Motor neuron (in vitro differentiated cells): ENCODE measurements at regions not wholly inside any gene's neighbourhood (a gene's known extent, or its start where the extent isn't known, plus 50 kb on each side); places are given as distances from the start of the nearest gene placed in this dataset.

ENCODE experiments used
- ATAC-seq, 8 experiments: fragments of 200-7000 bp; cut with Tn5 transposase; replicated peaks in 6 of 8; 2 replicates each; pipeline ENCODE4 v1.8.0; 2021; ENCODE audit warnings: mild to moderate bottlenecking in 8 of 8, moderate library complexity in 8 of 8
- H3K27ac ChIP-seq, 2 donors: fragments of 250-450 bp; sonication (Bioruptor Pico); 2 replicates each; pipeline ENCODE4 v1.9.0; 2021; ENCODE audit warnings: antibody characterized with exemption in 2 of 2, mild to moderate bottlenecking in 2 of 2, moderate library complexity in 1 of 2
- H3K4me1 ChIP-seq, 2 donors: fragments of 250-450 bp; sonication (Bioruptor Pico); replicated peaks in 1 of 2; 2 replicates each; pipeline ENCODE4 v1.6.1; 2021; ENCODE audit warnings: antibody characterized with exemption in 2 of 2, mild to moderate bottlenecking in 2 of 2, moderate library complexity in 1 of 2
- H3K4me3 ChIP-seq, 5 donors: fragments of 250-450 bp; sonication (Bioruptor Pico); 2 replicates each; pipeline ENCODE4 v1.9.0; 2021; ENCODE audit warnings: antibody characterized with exemption in 5 of 5, mild to moderate bottlenecking in 5 of 5, moderate library complexity in 4 of 5
- WGBS, 10 experiments: fragments of 450-650 bp; shearing (Covaris generic); methylation state at CpG; one replicate each; pipeline ENCODE4 v1.0.0; 2022; 5-methylcytosine and 5-hydroxymethylcytosine counted together
- in situ Hi-C, 9 experiments: fragments of 400-800 bp; cut with MboI; loops; one replicate each; pipeline ENCODE4 v1.15.0; 2021; ENCODE audit warnings: low sequenced_read_pairs in 9 of 9, low pct_unique_long_range_greater_than_20kb in 2 of 9; ENCODE audit not compliant: unreplicated experiment in 9 of 9

DNA sequence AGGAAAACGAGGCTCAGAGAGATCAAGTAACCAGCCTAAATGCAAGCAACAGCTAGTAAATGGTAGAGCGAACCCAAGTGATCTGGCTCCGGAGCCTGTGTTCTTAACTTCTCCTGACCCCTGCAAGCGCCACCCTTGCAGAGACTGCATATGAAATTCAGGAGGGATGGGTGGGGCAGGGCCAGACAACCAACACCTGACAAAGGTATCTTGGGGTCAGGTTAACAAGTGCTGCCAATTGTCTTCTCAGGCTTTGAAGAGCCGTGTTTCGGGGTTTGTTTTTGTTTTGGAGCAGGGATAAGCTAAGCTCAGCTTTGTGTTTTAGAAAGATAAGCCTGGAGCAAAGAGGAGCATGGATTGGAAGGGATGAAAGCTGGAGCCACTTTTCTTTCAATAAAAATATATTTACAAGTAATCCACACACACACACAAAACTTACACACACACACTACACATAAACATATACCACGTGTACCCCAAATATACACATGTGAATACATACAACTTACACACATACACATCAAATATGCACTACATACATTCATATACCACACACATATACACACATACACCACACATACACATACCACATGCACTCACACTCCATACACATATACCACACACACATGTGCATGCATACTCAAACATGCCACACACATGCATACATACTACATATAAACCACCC is 722.0 kb downstream of the DIAPH3 start:
- Histone ChIP-seq H3K27ac (no peak overlapping the region), H3K4me3 (no peak overlapping the region), H3K4me1 (peaks cover 0 to 28% of the 10 kb centered on the region in 2 donors)
- no peak for ATAC-seq
- WGBS, 10 experiments = 0 to 100% (median 67%) methylated on average over 1 to 4 of the region's 7 CpGs; no CpG with 5 or more reads in 2 of the 10 experiments
- in situ Hi-C loops = no loop called here

DNA sequence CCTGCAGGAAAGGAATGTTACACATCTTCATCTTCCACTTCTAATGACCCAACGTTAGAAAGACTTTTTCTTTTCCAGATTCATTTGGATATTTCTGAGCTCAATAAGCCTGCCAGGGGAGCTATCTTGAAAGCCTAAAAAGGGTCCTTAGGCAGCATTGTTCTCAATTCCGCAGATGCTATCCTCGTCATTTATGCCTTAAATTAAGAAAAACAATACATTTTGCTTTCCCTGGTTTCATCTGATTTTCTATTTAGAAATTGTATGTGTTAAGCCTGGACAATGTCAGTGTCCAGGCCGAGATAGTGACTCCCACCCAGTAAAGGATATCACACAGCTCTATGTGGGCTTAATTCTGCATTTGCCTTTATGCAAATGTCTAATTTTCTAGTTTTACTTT is 721.3 kb downstream of the DIAPH3 start:
- no peak overlapping the region for H3K27ac ChIP-seq
- WGBS, 10 experiments = 10 to 100% (median 57%) methylated on average over 1 to 4 of the region's 4 CpGs; no CpG with 5 or more reads in 1 of the 10 experiments

DNA sequence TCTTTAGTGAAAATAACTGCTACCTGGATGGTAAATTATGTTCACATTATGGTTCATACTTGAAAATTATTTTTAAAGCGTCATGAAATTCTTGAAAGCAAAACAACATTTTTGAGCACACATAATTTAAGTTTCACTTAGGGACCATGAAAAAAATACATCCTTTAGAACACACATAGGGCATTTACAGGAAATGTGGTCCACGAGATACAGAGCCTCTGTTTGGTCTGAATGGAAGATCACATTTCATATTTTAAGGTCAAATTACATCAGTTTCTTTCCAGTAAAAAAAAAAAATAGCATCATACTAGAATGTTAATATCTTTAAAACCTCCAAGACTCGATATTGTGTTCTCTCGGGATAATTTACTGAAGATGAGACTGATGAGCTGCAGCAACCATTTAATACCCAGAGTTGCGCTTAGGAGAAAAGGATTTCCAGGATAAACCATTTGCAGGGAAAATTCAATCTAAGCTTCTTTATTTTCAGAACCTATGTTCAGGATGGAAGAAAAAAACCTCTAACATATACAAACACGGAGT is 720.7 kb downstream of the DIAPH3 start:
- in situ Hi-C loops = no loop called here
- Histone ChIP-seq H3K4me3 (no peak overlapping the region), H3K27ac (no peak overlapping the region), H3K4me1 (peaks cover 0 to 25% of the 10 kb centered on the region in 2 donors)
- ATAC-seq = peak in 4 of 8 experiments; percentile 16 to 86 (median 68)
- WGBS, 10 experiments = 13 to 80% (median 67%) methylated on average over 3 to 6 of the region's 6 CpGs

More for the DNA sequence above, 721.3 kb downstream of the DIAPH3 start:
- in situ Hi-C loops = no loop called here
- no peak for ATAC-seq
- peaks cover 0 to 26% of the 10 kb centered on the region in 2 donors for H3K4me1 ChIP-seq
- H3K4me3 ChIP-seq = no peak overlapping the region

DNA sequence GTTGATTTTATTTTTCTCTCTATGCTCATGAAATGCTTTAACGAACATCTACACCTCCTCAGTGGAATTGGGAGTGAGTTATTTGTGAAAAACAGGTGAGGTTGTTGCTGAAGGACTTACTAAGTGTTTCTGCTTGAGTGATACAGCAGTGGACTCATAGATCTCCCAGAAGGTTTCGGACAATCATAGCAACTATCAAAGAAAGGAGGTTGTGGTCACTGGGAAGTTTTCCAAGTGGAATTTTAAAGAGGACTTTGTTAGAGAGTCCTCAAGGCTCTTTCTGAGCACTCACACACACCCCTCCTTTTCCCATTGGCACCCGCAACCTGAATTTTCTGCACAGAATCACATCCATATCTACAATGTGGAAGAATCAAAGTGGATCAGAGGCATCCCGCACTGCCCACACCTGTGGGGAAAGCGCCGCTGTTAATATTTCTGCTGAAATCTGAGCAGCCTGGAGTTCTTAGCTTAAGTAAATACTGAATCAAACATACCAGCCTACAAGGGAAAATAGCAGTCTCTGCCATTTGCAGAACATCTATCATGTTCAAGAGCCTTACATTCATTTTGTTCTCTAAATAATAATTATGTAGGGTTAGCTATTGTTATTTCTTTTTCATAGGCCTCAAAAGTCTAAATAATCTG is 719.4 kb downstream of the DIAPH3 start:
- Histone ChIP-seq H3K27ac (no peak overlapping the region), H3K4me3 (no peak overlapping the region), H3K4me1 (peaks cover 0 to 23% of the 10 kb centered on the region in 2 donors)
- WGBS, 10 experiments = 2 to 97% (median 88%) methylated on average over 1 to 5 of the region's 6 CpGs
- ATAC-seq = no peak
- in situ Hi-C loops = no loop called here

DNA sequence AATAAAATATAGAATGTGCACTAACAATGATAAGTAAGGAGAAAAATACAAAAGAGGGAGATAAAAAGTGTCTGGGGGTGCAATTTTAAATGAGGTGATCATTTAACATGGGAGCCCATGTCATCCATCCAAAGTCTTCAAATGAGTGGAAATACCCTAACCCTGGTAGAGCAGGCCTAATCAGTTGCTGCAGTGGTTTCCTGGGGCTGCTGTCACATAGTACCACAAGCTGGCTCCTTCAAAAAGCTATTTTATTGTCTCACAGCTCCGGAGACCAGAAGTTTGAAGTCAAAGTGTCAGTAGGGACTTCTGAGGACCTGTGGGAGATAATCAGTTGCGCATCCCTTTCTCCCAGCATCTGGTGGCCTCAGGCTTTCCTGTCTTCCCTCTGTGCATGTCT is 717.9 kb downstream of the DIAPH3 start:
- ATAC-seq = no peak
- in situ Hi-C loops = no loop called here
- Histone ChIP-seq H3K4me1 (peaks cover 0 to 23% of the 10 kb centered on the region in 2 donors), H3K4me3 (no peak overlapping the region), H3K27ac (no peak overlapping the region)
- 0 to 100% (median 54%) methylated on average over 1 to 2 of the region's 2 CpGs; no CpG with 5 or more reads in 3 of the 10 experiments for WGBS, 10 experiments

DNA sequence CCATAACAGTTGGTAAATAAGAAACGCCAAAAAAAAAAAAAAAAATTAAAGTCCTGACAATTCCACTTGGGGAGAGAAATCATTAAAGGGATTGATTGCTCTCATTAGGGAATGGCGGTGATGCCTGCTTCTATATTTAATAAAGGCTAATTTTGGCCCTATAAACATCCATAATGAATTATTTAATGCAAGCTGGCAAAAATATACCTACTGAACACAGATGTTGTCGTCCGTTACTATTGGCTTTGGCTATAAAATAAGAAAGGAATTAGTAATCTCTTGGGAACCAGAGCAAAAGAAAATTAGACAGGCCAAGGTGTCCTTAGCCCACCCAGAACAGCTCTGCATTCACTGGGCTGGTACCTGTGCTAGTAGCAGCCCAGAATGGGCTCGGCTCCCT is 717.3 kb downstream of the DIAPH3 start:
- in situ Hi-C loops = no loop called here
- 3 to 100% (median 84%) methylated on average over 2 to 5 of the region's 5 CpGs for WGBS, 10 experiments

DNA sequence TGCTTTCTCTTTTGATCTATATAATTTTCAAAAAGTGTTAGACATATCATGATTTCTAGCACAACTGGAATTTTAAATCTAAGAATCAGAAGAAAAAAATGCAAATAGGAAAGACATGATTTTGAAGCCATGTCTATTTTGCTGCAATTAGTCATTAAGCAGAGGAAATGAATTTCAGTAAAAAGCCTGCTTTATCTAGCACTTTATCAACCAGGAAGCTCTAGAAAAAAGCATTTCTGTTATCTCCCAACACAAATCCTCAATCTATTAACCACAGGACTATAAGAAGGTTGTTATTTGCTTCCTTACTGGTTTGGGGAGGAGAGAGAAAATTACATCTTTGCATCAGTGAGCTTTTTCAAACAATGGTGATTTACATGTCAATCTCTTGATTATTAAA is 716.7 kb downstream of the DIAPH3 start:
- no peak overlapping the region for H3K27ac ChIP-seq
- ATAC-seq = no peak
- H3K4me3 ChIP-seq = no peak overlapping the region
- in situ Hi-C loops = no loop called here
- H3K4me1 ChIP-seq = peaks cover 0 to 31% of the 10 kb centered on the region in 2 donors

More for the DNA sequence above, 717.3 kb downstream of the DIAPH3 start:
- no peak for ATAC-seq
- H3K27ac ChIP-seq = no peak overlapping the region
- peaks cover 0 to 25% of the 10 kb centered on the region in 2 donors for H3K4me1 ChIP-seq
- H3K4me3 ChIP-seq = no peak overlapping the region

DNA sequence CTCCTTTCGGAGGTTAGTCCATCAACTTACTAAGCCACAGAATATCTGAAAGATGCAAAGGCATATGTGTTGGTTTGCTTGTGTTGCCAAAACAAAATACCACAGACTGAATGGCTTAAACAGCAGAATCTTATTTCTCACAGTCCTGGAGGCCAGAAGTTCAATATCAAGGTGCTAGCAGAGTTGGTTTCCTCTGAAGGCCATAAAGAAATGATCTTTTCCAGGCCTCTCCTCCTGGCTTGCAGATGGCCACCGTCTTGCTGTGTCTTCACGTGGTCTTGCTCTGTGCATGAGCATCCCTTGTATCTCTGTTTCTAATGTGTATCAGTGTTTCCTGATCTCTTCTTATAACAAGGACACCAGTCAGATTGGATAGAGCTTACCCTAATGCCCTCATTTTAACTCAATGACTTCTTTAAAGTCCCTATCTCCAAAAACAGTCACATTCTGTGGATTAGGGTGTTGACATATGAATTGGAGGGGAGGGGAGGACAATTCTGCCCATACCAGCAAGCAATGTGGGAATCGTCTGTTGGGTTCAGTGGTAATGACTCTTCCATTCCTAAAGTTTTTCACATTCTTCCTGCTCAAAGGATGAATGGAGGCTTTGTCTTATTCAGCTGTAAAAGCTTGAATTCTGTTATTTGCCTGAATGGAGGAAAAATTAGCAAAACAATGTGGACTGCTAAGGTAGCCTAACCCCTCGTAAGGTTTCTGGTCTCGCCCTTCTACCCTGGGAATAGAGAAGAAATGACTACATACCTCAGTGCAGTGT is 715.7 kb downstream of the DIAPH3 start:
- ATAC-seq = peak in 4 of 8 experiments; percentile 30 to 58 (median 38)
- in situ Hi-C loops = no loop called here
- WGBS, 10 experiments = 2 to 75% (median 45%) methylated on average over 1 to 5 of the region's 6 CpGs; no CpG with 5 or more reads in 2 of the 10 experiments
- H3K4me3 ChIP-seq = no peak overlapping the region
- peaks cover 0 to 27% of the 10 kb centered on the region in 2 donors for H3K4me1 ChIP-seq
- no peak overlapping the region for H3K27ac ChIP-seq

DNA sequence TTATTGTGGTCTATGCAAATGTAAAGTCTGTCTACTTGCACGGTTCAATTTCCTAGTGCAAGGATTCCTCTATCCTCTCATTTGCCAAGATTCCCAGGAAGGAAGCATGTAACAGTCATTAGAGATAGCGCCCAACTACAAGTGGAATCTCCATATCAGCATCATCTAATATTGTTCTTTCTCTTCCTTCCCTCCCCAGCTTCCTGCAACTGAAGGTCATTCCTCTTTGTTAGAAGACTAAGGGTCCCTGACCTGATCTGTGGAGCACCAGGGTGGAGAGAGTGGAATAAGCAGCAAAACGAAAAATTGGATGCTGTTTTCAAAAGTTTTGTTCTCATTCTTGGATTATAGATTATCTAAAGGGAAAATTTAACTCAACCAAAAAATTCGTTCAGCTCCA is 714.0 kb downstream of the DIAPH3 start:
- 0 to 95% (median 67%) methylated on average over 1 to 4 of the region's 4 CpGs for WGBS, 10 experiments
- ATAC-seq = no peak

DNA sequence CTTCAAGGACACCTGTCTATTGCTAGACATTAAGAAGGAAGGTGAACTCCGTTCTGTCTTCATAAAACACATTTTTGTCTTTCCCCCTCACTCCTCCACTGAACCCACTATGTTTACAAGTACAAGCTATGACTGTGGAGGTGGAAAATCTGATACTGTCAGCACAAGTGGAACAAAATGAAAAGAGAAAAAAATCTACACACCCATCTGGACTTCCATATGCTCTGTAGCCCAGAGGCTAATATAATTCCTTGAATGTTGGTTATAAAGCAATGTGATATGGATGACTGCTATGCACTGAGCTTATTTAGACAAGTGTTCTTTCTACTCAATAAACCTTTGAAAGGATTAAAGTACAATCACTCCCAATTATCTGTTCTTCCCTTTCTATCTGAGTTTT is 713.5 kb downstream of the DIAPH3 start:
- Histone ChIP-seq H3K4me1 (peaks cover 0 to 21% of the 10 kb centered on the region in 2 donors), H3K4me3 (no peak overlapping the region), H3K27ac (no peak overlapping the region)
- ATAC-seq = peak in 1 of 8 experiments; percentile 69
- in situ Hi-C loops = no loop called here
- WGBS, 10 experiments = 0 to 100% (median 80%) methylated on average over 1 of the region's 1 CpG; no CpG with 5 or more reads in 5 of the 10 experiments

More for the DNA sequence above, 714.0 kb downstream of the DIAPH3 start:
- peaks cover 0 to 26% of the 10 kb centered on the region in 2 donors for H3K4me1 ChIP-seq
- no peak overlapping the region for H3K4me3 ChIP-seq
- in situ Hi-C loops = no loop called here
- H3K27ac ChIP-seq = no peak overlapping the region

DNA sequence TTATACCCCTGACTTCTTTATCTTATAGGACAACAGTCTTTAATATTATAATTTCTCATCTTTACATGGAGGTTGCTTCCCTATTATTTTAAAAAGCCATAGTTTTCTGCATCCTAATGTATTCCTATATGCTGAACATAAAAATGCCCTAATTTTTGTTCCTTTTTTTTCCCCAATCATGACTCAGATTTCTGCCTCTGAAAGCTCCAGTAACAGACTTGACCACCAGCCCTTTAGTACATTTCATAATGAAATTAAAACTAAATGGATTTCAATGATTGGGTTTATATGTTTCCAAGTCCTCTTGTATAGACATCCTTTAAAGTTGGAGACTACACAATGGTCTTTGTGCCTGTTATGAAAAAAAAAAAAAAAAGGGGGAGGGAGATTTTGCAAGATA is 712.5 kb downstream of the DIAPH3 start:
- Histone ChIP-seq H3K4me3 (no peak overlapping the region), H3K4me1 (peaks cover 0 to 19% of the 10 kb centered on the region in 2 donors), H3K27ac (no peak overlapping the region)
- no peak for ATAC-seq
- in situ Hi-C loops = no loop called here

DNA sequence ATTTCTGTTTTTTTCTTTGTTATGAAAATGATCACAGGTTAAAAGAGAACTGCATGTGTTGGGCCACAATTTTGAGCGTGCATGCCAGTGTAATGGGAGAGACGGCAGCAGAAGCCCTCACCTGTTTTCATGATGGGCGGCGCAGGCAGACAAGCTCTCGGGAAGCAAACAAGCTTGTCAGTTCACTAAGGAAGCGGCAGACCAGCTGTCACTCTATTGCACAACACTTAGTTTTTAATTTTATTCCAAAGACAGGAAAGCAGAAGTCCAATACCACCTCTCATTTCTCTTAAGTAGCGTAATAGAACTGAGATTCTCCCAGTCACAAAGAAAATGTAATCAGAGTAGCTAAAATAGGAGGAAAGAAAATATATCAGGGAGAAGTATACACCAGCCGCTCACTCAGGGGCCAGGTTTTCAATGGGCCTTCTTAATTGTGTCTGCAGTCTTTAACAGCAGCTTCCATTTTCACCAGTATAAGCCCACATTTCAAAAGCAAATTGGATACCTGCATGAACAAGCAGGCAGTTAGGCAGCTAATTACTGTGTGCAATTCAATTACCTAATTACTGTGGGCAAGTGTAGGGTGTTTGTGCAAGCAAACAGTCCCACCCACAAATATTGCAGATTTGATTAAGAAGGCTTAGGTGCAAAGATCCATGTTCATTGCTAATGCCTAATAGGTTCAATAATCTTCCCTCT is 711.4 kb downstream of the DIAPH3 start:
- WGBS, 10 experiments = 19 to 100% (median 76%) methylated on average over 1 to 7 of the region's 8 CpGs; no CpG with 5 or more reads in 1 of the 10 experiments
- ATAC-seq = peak in 2 of 8 experiments; percentile 32 to 43
- Histone ChIP-seq H3K4me3 (no peak overlapping the region), H3K4me1 (peaks cover 0 to 13% of the 10 kb centered on the region in 2 donors), H3K27ac (no peak overlapping the region)
- in situ Hi-C loops = no loop called here
